Activated naive CD8-positive, alpha-beta T cell treated with anti-CD3 and anti-CD28 coated beads, Interleukin-2, amount 10 ng/mL, durations not matched to agents 7 days and 5 days (primary cell): ENCODE measurements at regions not wholly inside any gene's neighbourhood (a gene's known extent, or its start where the extent isn't known, plus 50 kb on each side); places are given as distances from the start of the nearest gene placed in this dataset.
"Not testable (repeated sequence)": the region's sequence is repeated elsewhere in the genome, so short reads cannot be mapped to it uniquely, and the experiment has no call there.

Experiments
- ATAC-seq: fragments of 150-1000 bp; cut with Tn5 transposase; one replicate; pipeline ENCODE4 v1.10.0; 2021; ENCODE audit warnings: low read depth, moderate library complexity
- POLR2A ChIA-PET: fragments of 350-600 bp; sonication (Branson Sonifier 250); formaldehyde crosslinking; loops from one replicate; lab custom pipeline; 2021; ENCODE audit warnings: antibody characterized with exemption; lab: Charles Lee
- DNase-seq: peaks from one replicate; pipeline ENCODE4 v3.0.0; 2021
- H3K27ac Mint-ChIP-seq: one replicate; pipeline ENCODE4 v1.8.0; 2022; ENCODE audit warnings: mild to moderate bottlenecking, mixed read lengths
- H3K27me3 Mint-ChIP-seq: one replicate; pipeline ENCODE4 v1.8.0; 2022; ENCODE audit warnings: mild to moderate bottlenecking, moderate library complexity, mixed read lengths
- H3K36me3 Mint-ChIP-seq: one replicate; pipeline ENCODE4 v1.8.0; 2021; ENCODE audit warnings: mild to moderate bottlenecking, mixed read lengths
- H3K4me1 Mint-ChIP-seq: one replicate; pipeline ENCODE4 v1.8.0; 2021; ENCODE audit warnings: mixed read lengths
- H3K4me3 Mint-ChIP-seq: one replicate; pipeline ENCODE4 v1.8.0; 2022; ENCODE audit warnings: mild to moderate bottlenecking, moderate library complexity, mixed read lengths
- H3K9me3 Mint-ChIP-seq: one replicate; pipeline ENCODE4 v1.8.0; 2021; ENCODE audit warnings: mixed read lengths

DNA sequence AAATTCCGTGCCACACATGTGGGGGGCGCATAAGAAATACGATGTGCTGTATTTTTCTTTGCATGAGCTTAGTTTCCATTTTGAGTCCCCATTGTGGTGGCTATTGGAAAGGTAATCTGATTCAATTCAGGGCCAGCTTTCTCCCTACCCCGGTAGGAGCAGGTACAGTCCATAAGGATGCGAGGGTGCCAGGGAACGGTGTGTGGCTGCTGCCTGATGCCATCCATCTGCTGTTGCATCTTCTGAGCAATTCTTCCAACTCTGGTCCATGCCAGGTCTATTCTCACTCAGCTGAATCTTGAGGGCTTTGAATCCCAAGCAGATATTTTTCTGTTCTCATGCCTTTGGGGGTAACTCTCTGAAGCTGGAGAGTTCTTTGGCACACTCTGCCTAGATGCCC lies 392.7 kb downstream of the AGTPBP1 start:
- POLR2A ChIA-PET, result no interaction called here
- no peaks in the 10 kb centered on the region for H3K9me3 Mint-ChIP-seq
- H3K27ac Mint-ChIP-seq, result no peak overlapping the region
- H3K4me1 Mint-ChIP-seq, result no peaks in the 10 kb centered on the region
- H3K27me3 Mint-ChIP-seq, result no peaks in the 10 kb centered on the region
- DNase-seq (no peak), ATAC-seq (no peak)
- H3K36me3 Mint-ChIP-seq, result no peaks in the 10 kb centered on the region
- no peak overlapping the region for H3K4me3 Mint-ChIP-seq

DNA sequence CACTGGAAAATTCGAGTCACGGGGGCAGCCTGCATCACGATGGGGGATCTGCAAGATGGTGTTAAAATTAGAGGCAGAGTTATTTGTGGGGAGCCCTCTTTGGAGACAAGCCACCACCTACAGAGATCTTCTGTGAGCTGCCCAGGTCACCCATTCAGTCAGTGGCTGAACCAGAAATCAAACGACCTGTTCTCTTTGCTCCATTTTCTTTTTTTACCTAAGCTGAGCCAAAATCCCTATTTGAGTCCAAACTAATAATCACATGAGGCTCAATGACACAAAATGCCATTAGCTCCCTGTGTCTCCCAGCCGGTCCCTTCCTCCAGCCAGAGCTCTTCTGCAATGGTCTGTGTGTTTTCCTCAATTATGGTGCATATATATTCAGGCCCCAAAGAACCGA lies 394.2 kb downstream of the AGTPBP1 start:
- H3K4me3 Mint-ChIP-seq, result no peak overlapping the region
- H3K9me3 Mint-ChIP-seq, result no peaks in the 10 kb centered on the region
- no peak overlapping the region for H3K27ac Mint-ChIP-seq
- no peaks in the 10 kb centered on the region for H3K27me3 Mint-ChIP-seq
- ATAC-seq (no peak), DNase-seq (no peak)
- H3K4me1 Mint-ChIP-seq, result no peaks in the 10 kb centered on the region
- POLR2A ChIA-PET, result no interaction called here
- H3K36me3 Mint-ChIP-seq, result no peaks in the 10 kb centered on the region

GRCh38 chr9:85344901-85345300 lies 396.9 kb downstream of the AGTPBP1 start:
- Mint-ChIP-seq H3K9me3 (no peaks in the 10 kb centered on the region), H3K36me3 (no peaks in the 10 kb centered on the region), H3K27me3 (no peaks in the 10 kb centered on the region), H3K4me3 (no peak overlapping the region), H3K4me1 (no peaks in the 10 kb centered on the region), H3K27ac (no peak overlapping the region)
- POLR2A ChIA-PET, result no interaction called here
- no peak for DNase-seq
- no peak for ATAC-seq

GRCh38 chr9:85339338-85339737 lies 402.4 kb downstream of the AGTPBP1 start:
- ATAC-seq, result no peak
- Mint-ChIP-seq H3K4me1 (no peaks in the 10 kb centered on the region), H3K9me3 (no peaks in the 10 kb centered on the region), H3K36me3 (no peaks in the 10 kb centered on the region), H3K27ac (no peak overlapping the region), H3K4me3 (no peak overlapping the region), H3K27me3 (no peaks in the 10 kb centered on the region)
- no peak for DNase-seq
- POLR2A ChIA-PET, result no interaction called here

DNA sequence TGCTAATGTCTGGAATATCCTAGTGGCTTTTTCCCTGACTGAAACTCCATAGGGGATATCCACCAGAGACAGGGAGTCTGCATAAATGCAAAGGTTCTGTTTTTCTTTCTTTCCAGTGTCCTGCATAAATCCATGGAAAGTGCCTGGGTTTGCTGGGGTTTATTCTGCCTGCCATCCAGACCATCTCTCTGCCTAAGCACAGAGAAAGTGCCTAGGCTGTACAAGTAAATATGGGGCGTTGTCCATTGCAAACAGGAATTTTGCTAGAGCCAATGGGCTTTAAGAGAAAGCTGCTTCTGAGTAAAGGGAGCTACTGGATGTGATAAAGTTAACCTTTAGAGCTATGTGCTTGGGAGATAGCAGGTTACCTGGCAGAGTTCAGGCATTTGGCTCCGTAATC lies 407.5 kb downstream of the AGTPBP1 start:
- ATAC-seq (no peak), DNase-seq (no peak)
- no peaks in the 10 kb centered on the region for H3K36me3 Mint-ChIP-seq
- POLR2A ChIA-PET, result no interaction called here
- H3K27me3 Mint-ChIP-seq, result no peaks in the 10 kb centered on the region
- H3K4me1 Mint-ChIP-seq, result no peaks in the 10 kb centered on the region
- H3K27ac Mint-ChIP-seq, result no peak overlapping the region
- no peaks in the 10 kb centered on the region for H3K9me3 Mint-ChIP-seq
- no peak overlapping the region for H3K4me3 Mint-ChIP-seq

- no peak overlapping the region for H3K4me3 Mint-ChIP-seq
- no peaks in the 10 kb centered on the region for H3K4me1 Mint-ChIP-seq
- DNase-seq (no peak), ATAC-seq (no peak)
- no peaks in the 10 kb centered on the region for H3K27me3 Mint-ChIP-seq
- POLR2A ChIA-PET, result no interaction called here
- no peaks in the 10 kb centered on the region for H3K36me3 Mint-ChIP-seq
- no peaks in the 10 kb centered on the region for H3K9me3 Mint-ChIP-seq
- no peak overlapping the region for H3K27ac Mint-ChIP-seq
These were observed 409.3 kb downstream of the AGTPBP1 start for GRCh38 chr9:85332487-85332886.

DNA sequence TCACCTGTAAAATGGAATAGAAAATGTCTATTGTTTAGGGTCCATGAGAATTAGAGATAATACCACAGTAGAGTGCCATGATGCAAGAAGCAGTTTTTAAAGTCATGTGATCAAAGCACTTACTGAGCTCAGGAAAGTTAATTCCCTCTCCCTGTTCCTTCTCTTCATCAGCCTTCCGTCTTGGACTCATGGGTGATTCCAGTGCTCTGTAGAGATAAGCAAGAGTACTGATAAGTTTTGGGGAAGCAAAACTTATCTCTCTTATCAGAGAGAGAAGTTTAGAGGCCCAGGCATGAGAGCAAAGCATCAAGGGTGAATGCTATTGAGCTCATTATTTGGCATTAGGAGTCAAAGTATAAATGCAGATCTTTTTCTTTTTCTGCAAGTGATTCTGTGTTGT lies 410.1 kb downstream of the AGTPBP1 start:
- H3K9me3 Mint-ChIP-seq, result no peaks in the 10 kb centered on the region
- no peaks in the 10 kb centered on the region for H3K4me1 Mint-ChIP-seq
- no peaks in the 10 kb centered on the region for H3K36me3 Mint-ChIP-seq
- ATAC-seq (no peak), DNase-seq (no peak)
- POLR2A ChIA-PET, result no interaction called here
- no peaks in the 10 kb centered on the region for H3K27me3 Mint-ChIP-seq
- no peak overlapping the region for H3K27ac Mint-ChIP-seq
- H3K4me3 Mint-ChIP-seq, result no peak overlapping the region

GRCh38 chr9:85322592-85322991 lies 419.2 kb downstream of the AGTPBP1 start:
- DNase-seq (no peak), ATAC-seq (no peak)
- H3K36me3 Mint-ChIP-seq, result no peaks in the 10 kb centered on the region
- no peaks in the 10 kb centered on the region for H3K27me3 Mint-ChIP-seq
- H3K27ac Mint-ChIP-seq, result no peak overlapping the region
- no peaks in the 10 kb centered on the region for H3K4me1 Mint-ChIP-seq
- peaks cover 3% of the 10 kb centered on the region for H3K9me3 Mint-ChIP-seq
- no peak overlapping the region for H3K4me3 Mint-ChIP-seq
- POLR2A ChIA-PET, result no interaction called here

GRCh38 chr9:85321561-85321960 lies 420.2 kb downstream of the AGTPBP1 start:
- Mint-ChIP-seq H3K4me1 (no peaks in the 10 kb centered on the region), H3K27me3 (no peaks in the 10 kb centered on the region), H3K27ac (no peak overlapping the region), H3K36me3 (no peaks in the 10 kb centered on the region), H3K9me3 (peaks cover 3% of the 10 kb centered on the region), H3K4me3 (no peak overlapping the region)
- ATAC-seq (no peak), DNase-seq (no peak)
- POLR2A ChIA-PET, result no interaction called here

DNA sequence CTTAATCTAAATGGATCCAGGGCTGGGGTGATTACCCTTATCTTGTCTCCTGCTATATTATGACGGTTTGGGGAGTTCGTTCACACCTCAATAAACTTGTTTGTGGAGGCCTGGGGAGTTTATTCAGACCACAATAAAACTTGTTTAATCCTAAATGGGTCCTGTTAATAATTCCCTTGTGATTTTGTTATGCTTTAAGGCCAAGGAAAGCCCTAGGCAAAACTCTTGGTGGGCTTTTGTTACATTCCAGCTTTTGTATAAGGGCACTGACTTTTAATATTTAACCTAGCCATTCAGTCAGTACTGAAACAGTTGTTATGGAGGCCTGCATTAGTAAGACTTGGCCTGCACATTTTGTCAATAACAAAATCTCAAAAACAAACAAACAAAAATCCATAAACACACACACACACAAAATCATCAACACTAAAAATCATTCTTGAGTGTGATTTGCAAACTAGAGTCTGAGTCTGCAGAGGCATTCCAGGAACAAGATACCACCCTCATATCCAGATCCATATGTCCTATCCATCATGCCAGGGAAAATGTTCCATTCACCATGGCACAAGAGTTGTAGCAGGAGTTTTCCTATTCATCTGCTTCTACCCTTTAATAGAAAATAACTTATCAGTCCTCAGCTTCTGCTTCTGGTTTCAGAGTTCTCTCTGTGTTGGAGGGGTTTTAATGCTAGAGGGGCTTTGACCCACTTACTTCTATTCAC lies 421.7 kb downstream of the AGTPBP1 start:
- POLR2A ChIA-PET, result no interaction called here
- H3K36me3 Mint-ChIP-seq, result no peaks in the 10 kb centered on the region

DNA sequence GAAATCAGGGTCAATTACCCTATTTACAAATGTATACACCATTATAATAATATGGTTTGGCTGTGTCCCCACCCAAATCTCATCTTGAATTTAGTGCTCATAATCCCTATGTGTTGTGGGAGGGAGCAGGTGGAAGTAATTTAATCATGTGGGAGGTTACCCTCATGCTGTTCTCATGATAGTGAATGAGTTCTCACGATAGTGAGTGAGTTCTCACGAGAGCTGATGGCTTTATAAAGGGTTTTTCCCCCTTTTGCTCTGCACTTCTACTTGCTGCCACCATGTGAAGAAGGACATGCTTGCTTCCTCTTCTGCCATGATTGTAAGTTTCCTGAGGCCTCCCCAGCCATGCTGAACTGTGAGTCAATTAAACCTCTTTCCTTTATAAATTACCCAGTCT lies 426.2 kb downstream of the AGTPBP1 start:
- DNase-seq, POLR2A ChIA-PET, H3K27me3 Mint-ChIP-seq, H3K4me1 Mint-ChIP-seq, H3K27ac Mint-ChIP-seq, H3K36me3 Mint-ChIP-seq, ATAC-seq, H3K4me3 Mint-ChIP-seq: not testable (repeated sequence)
- peaks cover 17% of the 10 kb centered on the region for H3K9me3 Mint-ChIP-seq

More for the DNA sequence above, 421.7 kb downstream of the AGTPBP1 start:
- peaks cover 2% of the 10 kb centered on the region for H3K9me3 Mint-ChIP-seq
- H3K27me3 Mint-ChIP-seq, result no peaks in the 10 kb centered on the region
- no peaks in the 10 kb centered on the region for H3K4me1 Mint-ChIP-seq
- H3K4me3 Mint-ChIP-seq, result no peak overlapping the region
- DNase-seq (no peak), ATAC-seq (no peak)
- no peak overlapping the region for H3K27ac Mint-ChIP-seq

DNA sequence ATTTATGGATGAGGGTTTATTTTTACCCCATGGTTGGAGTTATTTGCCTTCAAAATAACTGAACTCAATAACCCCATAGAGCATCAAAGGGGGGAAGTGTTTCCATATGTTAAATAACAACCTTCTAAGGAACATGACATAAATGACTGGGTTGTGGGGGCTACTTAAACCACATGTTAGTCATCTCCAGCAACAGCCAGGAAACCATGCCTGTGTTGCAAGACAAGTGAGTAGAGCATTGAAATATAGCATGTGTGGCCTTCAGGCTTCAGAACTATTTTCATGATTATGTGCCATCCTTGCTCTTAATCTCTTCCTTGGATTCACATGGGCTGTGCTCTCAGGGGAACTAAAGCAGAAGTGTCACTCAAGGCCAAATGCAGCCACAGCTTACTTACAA lies 431.2 kb downstream of the AGTPBP1 start:
- no peak for ATAC-seq
- POLR2A ChIA-PET, result no interaction called here
- H3K27me3 Mint-ChIP-seq, result peaks cover 2% of the 10 kb centered on the region
- DNase-seq, result no peak
- peaks cover 1% of the 10 kb centered on the region for H3K4me1 Mint-ChIP-seq
- no peak overlapping the region for H3K4me3 Mint-ChIP-seq
- H3K9me3 Mint-ChIP-seq, result peaks cover 16% of the 10 kb centered on the region
- no peak overlapping the region for H3K27ac Mint-ChIP-seq
- peaks cover 1% of the 10 kb centered on the region for H3K36me3 Mint-ChIP-seq

GRCh38 chr9:85303757-85304134 lies 438.0 kb downstream of the AGTPBP1 start:
- H3K27me3 Mint-ChIP-seq, result peaks cover 2% of the 10 kb centered on the region
- POLR2A ChIA-PET, result no interaction called here
- H3K4me3 Mint-ChIP-seq, result no peak overlapping the region
- no peaks in the 10 kb centered on the region for H3K9me3 Mint-ChIP-seq
- H3K36me3 Mint-ChIP-seq, result no peaks in the 10 kb centered on the region
- ATAC-seq (no peak), DNase-seq (no peak)
- H3K4me1 Mint-ChIP-seq, result no peaks in the 10 kb centered on the region
- no peak overlapping the region for H3K27ac Mint-ChIP-seq

- no peaks in the 10 kb centered on the region for H3K4me1 Mint-ChIP-seq
- DNase-seq (no peak), ATAC-seq (no peak)
- H3K27me3 Mint-ChIP-seq, result peaks cover 2% of the 10 kb centered on the region
- no peaks in the 10 kb centered on the region for H3K9me3 Mint-ChIP-seq
- H3K4me3 Mint-ChIP-seq, result no peak overlapping the region
- POLR2A ChIA-PET, result no interaction called here
- H3K36me3 Mint-ChIP-seq, result no peaks in the 10 kb centered on the region
- H3K27ac Mint-ChIP-seq, result no peak overlapping the region
These were observed 438.6 kb downstream of the AGTPBP1 start for GRCh38 chr9:85302938-85303756.
